A549 (cell line): ENCODE measurements at regions not wholly inside any gene's neighbourhood (a gene's known extent, or its start where the extent isn't known, plus 50 kb on each side); places are given as distances from the start of the nearest gene placed in this dataset.

ENCODE experiments used
- CBX8 ChIP-seq: fragments of 200-600 bp; sonication (generic); IDR thresholded peaks from 2 replicates; pipeline ENCODE4 v1.6.1; 2016
- HOXA7 ChIP-seq: fragments of 250-450 bp; sonication (Bioruptor Pico); IDR thresholded peaks from 2 replicates; pipeline ENCODE4 v1.5.0; 2020; ENCODE audit warnings: mild to moderate bottlenecking, moderate library complexity
- POLR2A ChIP-seq: IDR thresholded peaks from 2 replicates; pipeline ENCODE4 v1.6.1; 2012; ENCODE audit warnings: mild to moderate bottlenecking, low read length
- TF ChIP-seq, protein P1 (sequence below): fragments of >200 bp; sonication (Bioruptor Twin); formaldehyde crosslinking; IDR thresholded peaks from 3 replicates; pipeline ENCODE4 v1.5.1; 2016
- TF ChIP-seq, protein P2 (sequence below): fragments of 250-450 bp; sonication (Bioruptor Pico); IDR thresholded peaks from 2 replicates; pipeline ENCODE4 v1.5.0; 2021; ENCODE audit warnings: mild to moderate bottlenecking, moderate library complexity, borderline replicate concordance

DNA sequence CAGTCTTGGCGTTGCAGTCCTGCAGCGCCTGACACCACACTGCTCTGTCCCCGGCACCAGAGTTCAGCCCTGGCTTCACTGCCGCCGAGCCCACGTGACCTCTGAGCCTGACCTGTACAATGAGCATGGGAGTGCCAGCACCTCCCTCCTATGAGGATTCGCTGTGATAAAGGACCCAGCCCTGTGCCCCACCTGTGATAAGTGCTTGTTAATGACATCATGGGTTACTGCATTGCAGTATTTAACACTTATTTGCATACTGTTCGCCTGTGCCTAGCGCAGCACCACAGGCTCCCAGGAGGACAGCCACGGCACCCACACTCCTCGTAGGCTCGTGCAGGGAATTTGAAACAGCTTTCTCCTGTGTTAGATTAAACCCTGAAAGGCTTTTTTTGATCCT, 118.2 kb upstream of the GSC start:
- TF ChIP-seq HOXA7 (CRISPR knock-in tag) (no peak), POLR2A (no peak), CBX8 (no peak)
- TF ChIP-seq, protein P1, sequence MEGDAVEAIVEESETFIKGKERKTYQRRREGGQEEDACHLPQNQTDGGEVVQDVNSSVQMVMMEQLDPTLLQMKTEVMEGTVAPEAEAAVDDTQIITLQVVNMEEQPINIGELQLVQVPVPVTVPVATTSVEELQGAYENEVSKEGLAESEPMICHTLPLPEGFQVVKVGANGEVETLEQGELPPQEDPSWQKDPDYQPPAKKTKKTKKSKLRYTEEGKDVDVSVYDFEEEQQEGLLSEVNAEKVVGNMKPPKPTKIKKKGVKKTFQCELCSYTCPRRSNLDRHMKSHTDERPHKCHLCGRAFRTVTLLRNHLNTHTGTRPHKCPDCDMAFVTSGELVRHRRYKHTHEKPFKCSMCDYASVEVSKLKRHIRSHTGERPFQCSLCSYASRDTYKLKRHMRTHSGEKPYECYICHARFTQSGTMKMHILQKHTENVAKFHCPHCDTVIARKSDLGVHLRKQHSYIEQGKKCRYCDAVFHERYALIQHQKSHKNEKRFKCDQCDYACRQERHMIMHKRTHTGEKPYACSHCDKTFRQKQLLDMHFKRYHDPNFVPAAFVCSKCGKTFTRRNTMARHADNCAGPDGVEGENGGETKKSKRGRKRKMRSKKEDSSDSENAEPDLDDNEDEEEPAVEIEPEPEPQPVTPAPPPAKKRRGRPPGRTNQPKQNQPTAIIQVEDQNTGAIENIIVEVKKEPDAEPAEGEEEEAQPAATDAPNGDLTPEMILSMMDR = no peak
- TF ChIP-seq, protein P2, sequence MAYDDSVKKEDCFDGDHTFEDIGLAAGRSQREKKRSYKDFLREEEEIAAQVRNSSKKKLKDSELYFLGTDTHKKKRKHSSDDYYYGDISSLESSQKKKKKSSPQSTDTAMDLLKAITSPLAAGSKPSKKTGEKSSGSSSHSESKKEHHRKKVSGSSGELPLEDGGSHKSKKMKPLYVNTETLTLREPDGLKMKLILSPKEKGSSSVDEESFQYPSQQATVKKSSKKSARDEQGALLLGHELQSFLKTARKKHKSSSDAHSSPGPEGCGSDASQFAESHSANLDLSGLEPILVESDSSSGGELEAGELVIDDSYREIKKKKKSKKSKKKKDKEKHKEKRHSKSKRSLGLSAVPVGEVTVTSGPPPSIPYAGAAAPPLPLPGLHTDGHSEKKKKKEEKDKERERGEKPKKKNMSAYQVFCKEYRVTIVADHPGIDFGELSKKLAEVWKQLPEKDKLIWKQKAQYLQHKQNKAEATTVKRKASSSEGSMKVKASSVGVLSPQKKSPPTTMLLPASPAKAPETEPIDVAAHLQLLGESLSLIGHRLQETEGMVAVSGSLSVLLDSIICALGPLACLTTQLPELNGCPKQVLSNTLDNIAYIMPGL (CRISPR knock-in tag) = no peak
